K562 (cell line): ENCODE measurements at regions not wholly inside any gene's neighbourhood (a gene's known extent, or its start where the extent isn't known, plus 50 kb on each side); places are given as distances from the start of the nearest gene placed in this dataset.

Experiments used
- ATF3 ChIP-seq, 2 experiments: fragments of 450-650 bp in 1 of 2; sonication (generic) in 1 of 2; formaldehyde crosslinking in 1 of 2; IDR thresholded peaks in 1 of 2; conservative IDR thresholded peaks in 1 of 2; 2 replicates each; pipeline versions ENCODE4 v1.6.1 to v1.8.1; 2016 to 2023; ENCODE audit warnings: mild to moderate bottlenecking in 2 of 2, moderate library complexity in 2 of 2, inconsistent platforms in 1 of 2, missing genetic modification reagents in 1 of 2
- CBX5 ChIP-seq: IDR thresholded peaks from 2 replicates; pipeline ENCODE4 v1.6.1; 2014; ENCODE audit warnings: low read depth, borderline replicate concordance
- GABPB1 ChIP-seq: sonication (generic); formaldehyde crosslinking; IDR thresholded peaks from 2 replicates; pipeline ENCODE4 v1.8.0; 2022; ENCODE audit warnings: mild to moderate bottlenecking, missing genetic modification reagents
- NFIC ChIP-seq: fragments of 450-650 bp; IDR thresholded peaks from 2 replicates; pipeline ENCODE4 v1.6.1; 2017; ENCODE audit warnings: mild to moderate bottlenecking, inconsistent platforms
- RERE ChIP-seq: sonication (generic); formaldehyde crosslinking; IDR thresholded peaks from 2 replicates; pipeline ENCODE4 v1.8.0; 2023; ENCODE audit warnings: missing genetic modification reagents, mild to moderate bottlenecking, borderline replicate concordance
- SNRNP70 ChIP-seq: fragments of 200-400 bp; formaldehyde crosslinking; optimal IDR thresholded peaks from 2 replicates; pipeline ENCODE3; 2017; ENCODE audit warnings: low read depth, low read length
- ZBTB33 ChIP-seq: sonication (generic); formaldehyde crosslinking; IDR thresholded peaks from 2 replicates; pipeline ENCODE4 v1.8.1; 2023; ENCODE audit warnings: mild to moderate bottlenecking, missing genetic modification reagents
- ZBTB40 ChIP-seq, 2 experiments: fragments of 450-650 bp in 1 of 2; sonication (generic) in 1 of 2; formaldehyde crosslinking in 1 of 2; IDR thresholded peaks; 2 replicates each; pipeline versions ENCODE4 v1.7.1 to v1.9.0; 2016 to 2022; ENCODE audit warnings: inconsistent platforms in 1 of 2, mild to moderate bottlenecking in 1 of 2, missing genetic modification reagents in 1 of 2

GRCh38 chr16:85477801-85478363 is 135.2 kb upstream of the GSE1 start (continued):
- TF ChIP-seq RERE (CRISPR knock-in tag): no peak
- TF ChIP-seq NFIC: peak; percentile 71
- TF ChIP-seq ATF3 (IDR thresholded peaks at IDR 0.05): peak; percentile 83
- no peak for TF ChIP-seq ATF3 (CRISPR knock-in tag; conservative IDR thresholded peaks at IDR 0.05)
- no peak for TF ChIP-seq GABPB1 (CRISPR knock-in tag)
- no peak for TF ChIP-seq CBX5
- peak; percentile 88 for TF ChIP-seq ZBTB33
- TF ChIP-seq SNRNP70: no peak
- peak; percentile 43; the same call in 1 of the 2 replicates for TF ChIP-seq ZBTB40 (IDR thresholded peaks at IDR 0.05)
- TF ChIP-seq ZBTB40 (CRISPR knock-in tag; IDR thresholded peaks at IDR 0.05): no peak
